ENCODE measurements at regions not wholly inside any gene's neighbourhood (a gene's known extent, or its start where the extent isn't known, plus 50 kb on each side); places are given as distances from the start of the nearest gene placed in this dataset.

- no peak overlapping the region for H3K27ac ChIP-seq (ENCODE audit: low read depth, low read length)
- H3K4me3 ChIP-seq (ENCODE audit: low read length) = no peak overlapping the region
- H3K36me3 ChIP-seq (ENCODE audit: insufficient read depth, low read length) = no peaks in the 10 kb centered on the region
- H3K9me3 ChIP-seq (ENCODE audit: insufficient read depth, low read depth, low read length) = peaks cover 28% of the 10 kb centered on the region
- WGBS = 98% methylated on average over 4 of the region's 4 CpGs
- no peaks in the 10 kb centered on the region; the same call in 1 of the 2 replicates for H3K4me1 ChIP-seq (ENCODE audit: insufficient read depth, low read length)
- H3K9ac ChIP-seq (ENCODE audit: low read depth, low read length) = no peak overlapping the region
- H3K27me3 ChIP-seq (ENCODE audit: insufficient read depth, low read length) = no peaks in the 10 kb centered on the region
Observed at GRCh38 chr12:20309504-20310148, 58.7 kb upstream of the PDE3A start.

DNA sequence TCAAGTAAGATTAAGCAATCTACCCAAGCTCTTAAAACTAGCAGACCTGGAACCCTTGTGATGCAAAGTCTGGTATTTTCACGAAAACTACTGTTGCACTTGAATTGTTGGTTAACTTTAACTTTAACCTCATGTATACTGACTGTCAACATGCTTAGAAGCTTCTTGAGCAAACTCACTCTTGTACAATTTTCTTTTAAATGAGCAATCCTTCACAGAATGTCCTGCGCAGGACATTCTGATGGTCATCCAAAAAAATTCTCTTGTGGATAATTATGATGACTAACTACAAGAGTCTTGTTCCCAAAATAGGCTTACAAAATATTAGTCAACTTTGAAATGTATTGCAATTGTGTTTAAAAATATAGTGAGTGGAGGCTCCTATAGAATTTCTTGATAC, 54.0 kb upstream of the PDE3A start:
- Histone ChIP-seq H3K27me3 (ENCODE audit: insufficient read depth, low read length) (no peaks in the 10 kb centered on the region), H3K9ac (ENCODE audit: low read depth, low read length) (no peak overlapping the region), H3K4me1 (ENCODE audit: insufficient read depth, low read length) (no peaks in the 10 kb centered on the region; the same call in 1 of the 2 replicates), H3K36me3 (ENCODE audit: insufficient read depth, low read length) (no peaks in the 10 kb centered on the region), H3K27ac (ENCODE audit: low read depth, low read length) (no peak overlapping the region), H3K9me3 (ENCODE audit: insufficient read depth, low read depth, low read length) (no peaks in the 10 kb centered on the region), H3K4me3 (ENCODE audit: low read length) (no peak overlapping the region)
- whole genome bisulfite sequencing = 92% methylated on average over 2 of the region's 2 CpGs

DNA sequence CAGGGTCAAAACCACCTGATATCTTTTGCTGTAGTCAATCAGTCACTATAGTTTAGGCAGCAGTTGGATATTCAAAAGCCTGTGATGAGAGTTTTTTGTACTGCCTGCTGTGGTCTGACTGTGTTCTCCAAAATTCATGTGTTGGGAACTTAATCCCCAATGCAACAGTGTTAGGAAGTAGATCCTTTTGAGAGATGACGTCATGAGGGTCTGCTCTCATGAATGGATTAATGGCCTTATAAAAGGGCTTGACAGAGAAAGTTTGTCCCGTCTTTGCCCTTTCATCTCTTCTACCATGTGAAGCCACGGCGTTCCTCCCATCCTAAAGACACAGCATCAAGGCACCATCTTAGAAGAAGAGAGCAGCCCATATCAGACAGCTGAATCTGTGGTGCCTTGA, 50.8 kb upstream of the PDE3A start:
- H3K9ac ChIP-seq (ENCODE audit: low read depth, low read length) = no peak overlapping the region
- no peaks in the 10 kb centered on the region for H3K36me3 ChIP-seq (ENCODE audit: insufficient read depth, low read length)
- 95% methylated on average over 4 of the region's 4 CpGs for WGBS
- H3K27me3 ChIP-seq (ENCODE audit: insufficient read depth, low read length) = no peaks in the 10 kb centered on the region
- H3K4me1 ChIP-seq (ENCODE audit: insufficient read depth, low read length) = no peaks in the 10 kb centered on the region; the same call in 1 of the 2 replicates
- H3K27ac ChIP-seq (ENCODE audit: low read depth, low read length) = no peak overlapping the region
- H3K4me3 ChIP-seq (ENCODE audit: low read length) = no peak overlapping the region
- no peaks in the 10 kb centered on the region for H3K9me3 ChIP-seq (ENCODE audit: insufficient read depth, low read depth, low read length)

Measured in HUES64 (cell line).